Choroid plexus epithelial cell (primary cell): ENCODE measurements at regions not wholly inside any gene's neighbourhood (a gene's known extent, or its start where the extent isn't known, plus 50 kb on each side); places are given as distances from the start of the nearest gene placed in this dataset.

Source experiments
- DNase-seq: peaks from one replicate; pipeline ENCODE4 v3.0.0-alpha.2; 2010; ENCODE audit warnings: low read depth
- H3K4me3 ChIP-seq: 2 replicates; pipeline ENCODE4 v1.5.1; 2011; ENCODE audit warnings: low read depth, mild to moderate bottlenecking, control low read depth, low read length, moderate library complexity
- CTCF ChIP-seq: conservative IDR thresholded peaks from 2 replicates; pipeline ENCODE4 v1.5.1; 2011; ENCODE audit warnings: low read depth, mild to moderate bottlenecking, control low read depth, inconsistent platforms, low read length, moderate library complexity

GRCh38 chr3:46092702-46093080 lies 65.4 kb upstream of the XCR1 start:
- DNase-seq, result no peak
- TF ChIP-seq CTCF, result no peak
- H3K4me3 ChIP-seq, result no peak overlapping the region

- no peak for TF ChIP-seq CTCF
- no peak for DNase-seq
- no peak overlapping the region for H3K4me3 ChIP-seq
Observed at GRCh38 chr3:46091741-46092701, 64.7 kb upstream of the XCR1 start.

GRCh38 chr3:46091046-46091445 lies 63.8 kb upstream of the XCR1 start:
- no peak for DNase-seq
- no peak for TF ChIP-seq CTCF
- no peak overlapping the region for H3K4me3 ChIP-seq

GRCh38 chr3:46090161-46090591 lies 62.9 kb upstream of the XCR1 start:
- no peak overlapping the region for H3K4me3 ChIP-seq
- no peak for TF ChIP-seq CTCF
- no peak for DNase-seq

GRCh38 chr3:46089237-46090011 lies 62.1 kb upstream of the XCR1 start:
- no peak for TF ChIP-seq CTCF
- no peak overlapping the region for H3K4me3 ChIP-seq
- DNase-seq, result peak; percentile 95

GRCh38 chr3:46087871-46088270 lies 60.6 kb upstream of the XCR1 start:
- TF ChIP-seq CTCF, result peak; percentile 68
- peak; percentile 85 for DNase-seq
- no peak overlapping the region for H3K4me3 ChIP-seq

GRCh38 chr3:46086986-46087385 lies 59.7 kb upstream of the XCR1 start:
- no peak overlapping the region for H3K4me3 ChIP-seq
- DNase-seq, result no peak
- TF ChIP-seq CTCF, result no peak
